ENCODE measurements at regions not wholly inside any gene's neighbourhood (a gene's known extent, or its start where the extent isn't known, plus 50 kb on each side); places are given as distances from the start of the nearest gene placed in this dataset.

GRCh38 chr17:79476074-79476652 lies 134.7 kb downstream of the RBFOX3 start:
- no peak for DNase-seq
- no peaks in the 10 kb centered on the region for H3K4me1 ChIP-seq (ENCODE audit: control insufficient read depth, insufficient read depth, low read length, poor library complexity, severe bottlenecking)
- no peaks in the 10 kb centered on the region for H3K36me3 ChIP-seq (ENCODE audit: control insufficient read depth, insufficient read depth, low read length)

DNA sequence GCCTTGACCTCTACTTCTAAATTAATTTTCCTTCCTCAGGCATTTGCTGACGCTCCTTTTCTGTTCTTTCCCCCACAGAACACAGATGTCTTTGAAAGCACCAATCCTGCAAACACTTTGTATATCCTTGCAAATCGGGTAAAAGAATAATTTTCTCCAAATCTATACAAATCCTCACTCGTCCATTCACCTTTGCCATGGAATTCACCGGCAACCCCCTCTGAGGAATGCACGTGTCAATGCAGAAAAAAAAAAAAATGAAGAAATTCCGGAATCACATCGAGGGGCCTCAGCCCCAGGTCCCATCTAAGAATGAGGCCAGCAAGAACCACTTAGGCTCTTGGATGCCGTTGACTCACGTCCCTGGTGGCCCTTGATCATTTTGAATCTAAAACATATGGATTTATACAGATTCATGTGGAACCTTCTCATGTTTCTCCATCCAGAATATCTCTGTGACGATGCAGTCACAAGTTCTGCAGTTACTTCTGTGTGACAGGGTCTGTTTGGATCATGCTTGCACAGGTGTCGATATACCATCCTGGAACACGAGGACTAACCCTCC lies 136.9 kb downstream of the RBFOX3 start:
- Histone ChIP-seq H3K4me1 (ENCODE audit: control insufficient read depth, insufficient read depth, low read length, poor library complexity, severe bottlenecking) (no peaks in the 10 kb centered on the region), H3K27me3 (replicated peaks; ENCODE audit: control insufficient read depth, insufficient read depth, low read length, poor library complexity, severe bottlenecking) (no peaks in the 10 kb centered on the region), H3K36me3 (ENCODE audit: control insufficient read depth, insufficient read depth, low read length) (no peaks in the 10 kb centered on the region), H3K27ac (ENCODE audit: insufficient read depth, low read length, poor library complexity, severe bottlenecking) (no peak overlapping the region), H3K4me3 (ENCODE audit: insufficient read depth, low read depth, low read length, poor library complexity, severe bottlenecking) (no peak overlapping the region), H3K9me3 (ENCODE audit: control insufficient read depth, low read length) (no peaks in the 10 kb centered on the region)
- DNase-seq = no peak

More at GRCh38 chr17:79476074-79476652, 134.7 kb downstream of the RBFOX3 start:
- no peak overlapping the region for H3K27ac ChIP-seq (ENCODE audit: insufficient read depth, low read length, poor library complexity, severe bottlenecking)
- no peaks in the 10 kb centered on the region for H3K9me3 ChIP-seq (ENCODE audit: control insufficient read depth, low read length)
- peaks cover 6% of the 10 kb centered on the region for H3K27me3 ChIP-seq (replicated peaks; ENCODE audit: control insufficient read depth, insufficient read depth, low read length, poor library complexity, severe bottlenecking)
- H3K4me3 ChIP-seq (ENCODE audit: insufficient read depth, low read depth, low read length, poor library complexity, severe bottlenecking) = no peak overlapping the region

GRCh38 chr17:79473111-79473875 lies 137.6 kb downstream of the RBFOX3 start:
- no peaks in the 10 kb centered on the region for H3K36me3 ChIP-seq (ENCODE audit: control insufficient read depth, insufficient read depth, low read length)
- no peaks in the 10 kb centered on the region for H3K4me1 ChIP-seq (ENCODE audit: control insufficient read depth, insufficient read depth, low read length, poor library complexity, severe bottlenecking)
- H3K27ac ChIP-seq (ENCODE audit: insufficient read depth, low read length, poor library complexity, severe bottlenecking) = no peak overlapping the region
- DNase-seq = no peak
- no peak overlapping the region for H3K4me3 ChIP-seq (ENCODE audit: insufficient read depth, low read depth, low read length, poor library complexity, severe bottlenecking)
- H3K9me3 ChIP-seq (ENCODE audit: control insufficient read depth, low read length) = no peaks in the 10 kb centered on the region
- H3K27me3 ChIP-seq (replicated peaks; ENCODE audit: control insufficient read depth, insufficient read depth, low read length, poor library complexity, severe bottlenecking) = no peaks in the 10 kb centered on the region

DNA sequence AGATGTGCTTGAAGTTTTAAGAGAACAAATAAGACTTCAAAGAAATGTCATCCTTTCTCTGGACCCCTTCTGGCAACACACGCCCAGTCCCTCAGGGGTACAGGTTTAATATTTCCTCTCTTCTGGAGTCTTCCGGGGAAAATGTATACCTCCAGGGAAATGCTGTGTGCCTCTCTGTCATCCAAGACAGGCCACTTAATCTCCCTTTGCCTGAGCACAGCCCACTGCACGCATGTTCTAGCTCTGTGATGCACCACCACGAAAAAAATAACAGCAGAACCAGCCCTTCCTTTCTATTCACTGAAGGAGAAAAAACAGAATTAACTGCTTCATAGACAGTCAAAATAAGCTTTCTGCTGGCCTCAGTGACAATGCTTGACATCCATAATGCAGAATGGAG lies 140.1 kb downstream of the RBFOX3 start:
- no peak for DNase-seq
- Histone ChIP-seq H3K4me3 (ENCODE audit: insufficient read depth, low read depth, low read length, poor library complexity, severe bottlenecking) (no peak overlapping the region), H3K9me3 (ENCODE audit: control insufficient read depth, low read length) (no peaks in the 10 kb centered on the region), H3K27me3 (replicated peaks; ENCODE audit: control insufficient read depth, insufficient read depth, low read length, poor library complexity, severe bottlenecking) (peaks cover 3% of the 10 kb centered on the region), H3K4me1 (ENCODE audit: control insufficient read depth, insufficient read depth, low read length, poor library complexity, severe bottlenecking) (no peaks in the 10 kb centered on the region), H3K36me3 (ENCODE audit: control insufficient read depth, insufficient read depth, low read length) (no peaks in the 10 kb centered on the region), H3K27ac (ENCODE audit: insufficient read depth, low read length, poor library complexity, severe bottlenecking) (no peak overlapping the region)

DNA sequence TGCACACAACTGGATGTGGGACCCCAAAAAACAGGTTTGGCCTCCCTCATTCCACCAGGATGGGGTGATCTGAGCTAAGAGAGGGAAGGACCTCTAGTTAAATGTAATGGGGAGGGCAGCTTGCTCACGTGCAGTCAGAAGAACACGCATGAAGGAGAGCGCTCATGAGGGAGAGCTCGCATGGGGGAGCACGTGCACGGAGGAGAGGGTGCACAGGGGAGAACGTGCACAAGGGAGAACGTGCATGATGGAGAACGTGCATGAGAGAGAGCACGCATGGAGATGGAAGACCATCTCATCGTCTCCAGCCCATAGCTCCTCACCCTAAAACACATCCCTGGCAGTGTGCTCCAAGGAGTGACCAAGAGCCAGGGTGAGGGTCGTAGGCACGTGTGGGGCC lies 141.2 kb downstream of the RBFOX3 start:
- peaks cover 3% of the 10 kb centered on the region for H3K27me3 ChIP-seq (replicated peaks; ENCODE audit: control insufficient read depth, insufficient read depth, low read length, poor library complexity, severe bottlenecking)
- no peak overlapping the region for H3K4me3 ChIP-seq (ENCODE audit: insufficient read depth, low read depth, low read length, poor library complexity, severe bottlenecking)
- no peak overlapping the region for H3K27ac ChIP-seq (ENCODE audit: insufficient read depth, low read length, poor library complexity, severe bottlenecking)
- no peaks in the 10 kb centered on the region for H3K9me3 ChIP-seq (ENCODE audit: control insufficient read depth, low read length)
- no peak for DNase-seq
- no peaks in the 10 kb centered on the region for H3K36me3 ChIP-seq (ENCODE audit: control insufficient read depth, insufficient read depth, low read length)
- no peaks in the 10 kb centered on the region for H3K4me1 ChIP-seq (ENCODE audit: control insufficient read depth, insufficient read depth, low read length, poor library complexity, severe bottlenecking)

GRCh38 chr17:79468183-79468944 lies 142.5 kb downstream of the RBFOX3 start:
- H3K9me3 ChIP-seq (ENCODE audit: control insufficient read depth, low read length) = no peaks in the 10 kb centered on the region
- H3K4me1 ChIP-seq (ENCODE audit: control insufficient read depth, insufficient read depth, low read length, poor library complexity, severe bottlenecking) = no peaks in the 10 kb centered on the region
- no peak overlapping the region for H3K4me3 ChIP-seq (ENCODE audit: insufficient read depth, low read depth, low read length, poor library complexity, severe bottlenecking)
- H3K27ac ChIP-seq (ENCODE audit: insufficient read depth, low read length, poor library complexity, severe bottlenecking) = no peak overlapping the region
- no peak for DNase-seq
- no peaks in the 10 kb centered on the region for H3K36me3 ChIP-seq (ENCODE audit: control insufficient read depth, insufficient read depth, low read length)
- peaks cover 3% of the 10 kb centered on the region for H3K27me3 ChIP-seq (replicated peaks; ENCODE audit: control insufficient read depth, insufficient read depth, low read length, poor library complexity, severe bottlenecking)

DNA sequence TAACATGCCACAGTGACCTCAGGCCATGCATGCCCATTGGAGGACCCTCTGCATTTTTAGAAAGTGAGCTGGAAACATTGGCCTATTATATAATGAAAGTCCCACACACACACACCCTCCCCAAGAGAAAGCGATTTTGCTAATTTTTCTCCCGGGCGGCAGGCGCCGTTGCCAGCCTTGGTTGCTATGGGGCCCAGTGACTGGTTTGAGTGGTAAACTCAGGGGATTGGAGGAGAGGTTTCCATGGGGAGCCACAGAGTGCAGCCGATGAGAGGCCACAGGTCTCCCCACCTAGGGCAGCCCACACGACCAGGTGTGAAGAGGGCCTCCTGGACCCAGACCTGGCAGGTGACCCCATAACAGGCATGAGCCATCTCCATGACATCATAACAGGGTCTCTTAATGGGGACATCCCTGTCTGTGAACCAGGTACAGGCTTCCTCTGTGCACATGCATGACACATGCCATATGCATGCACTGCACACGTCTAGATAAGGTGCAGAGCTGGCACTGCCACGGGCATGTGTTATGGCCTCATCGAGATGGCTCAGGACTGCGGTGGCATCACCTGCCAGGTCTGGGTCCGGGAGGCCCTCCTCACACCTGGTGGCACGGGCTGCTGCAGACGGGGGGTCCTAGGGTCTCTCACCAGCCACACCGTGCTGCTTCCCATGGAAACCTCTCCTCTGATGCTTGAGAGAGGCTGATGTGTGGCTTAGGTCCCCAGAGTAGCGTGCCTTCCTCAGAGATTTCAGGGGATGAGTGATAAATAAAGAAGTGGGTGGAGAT lies 144.1 kb downstream of the RBFOX3 start:
- DNase-seq = no peak
- Histone ChIP-seq H3K27ac (ENCODE audit: insufficient read depth, low read length, poor library complexity, severe bottlenecking) (no peak overlapping the region), H3K36me3 (ENCODE audit: control insufficient read depth, insufficient read depth, low read length) (no peaks in the 10 kb centered on the region), H3K9me3 (ENCODE audit: control insufficient read depth, low read length) (no peaks in the 10 kb centered on the region), H3K4me3 (ENCODE audit: insufficient read depth, low read depth, low read length, poor library complexity, severe bottlenecking) (no peak overlapping the region), H3K27me3 (replicated peaks; ENCODE audit: control insufficient read depth, insufficient read depth, low read length, poor library complexity, severe bottlenecking) (peaks cover 3% of the 10 kb centered on the region), H3K4me1 (ENCODE audit: control insufficient read depth, insufficient read depth, low read length, poor library complexity, severe bottlenecking) (no peaks in the 10 kb centered on the region)

GRCh38 chr17:79465681-79466025 lies 145.2 kb downstream of the RBFOX3 start:
- H3K36me3 ChIP-seq (ENCODE audit: control insufficient read depth, insufficient read depth, low read length) = no peaks in the 10 kb centered on the region
- H3K4me3 ChIP-seq (ENCODE audit: insufficient read depth, low read depth, low read length, poor library complexity, severe bottlenecking) = no peak overlapping the region
- peaks cover 3% of the 10 kb centered on the region for H3K27me3 ChIP-seq (replicated peaks; ENCODE audit: control insufficient read depth, insufficient read depth, low read length, poor library complexity, severe bottlenecking)
- H3K27ac ChIP-seq (ENCODE audit: insufficient read depth, low read length, poor library complexity, severe bottlenecking) = no peak overlapping the region
- DNase-seq = no peak
- H3K9me3 ChIP-seq (ENCODE audit: control insufficient read depth, low read length) = no peaks in the 10 kb centered on the region
- H3K4me1 ChIP-seq (ENCODE audit: control insufficient read depth, insufficient read depth, low read length, poor library complexity, severe bottlenecking) = no peaks in the 10 kb centered on the region

- no peak overlapping the region for H3K4me3 ChIP-seq (ENCODE audit: insufficient read depth, low read depth, low read length, poor library complexity, severe bottlenecking)
- H3K36me3 ChIP-seq (ENCODE audit: control insufficient read depth, insufficient read depth, low read length) = no peaks in the 10 kb centered on the region
- no peaks in the 10 kb centered on the region for H3K4me1 ChIP-seq (ENCODE audit: control insufficient read depth, insufficient read depth, low read length, poor library complexity, severe bottlenecking)
- DNase-seq = no peak
- no peaks in the 10 kb centered on the region for H3K9me3 ChIP-seq (ENCODE audit: control insufficient read depth, low read length)
- peaks cover 3% of the 10 kb centered on the region for H3K27me3 ChIP-seq (replicated peaks; ENCODE audit: control insufficient read depth, insufficient read depth, low read length, poor library complexity, severe bottlenecking)
- H3K27ac ChIP-seq (ENCODE audit: insufficient read depth, low read length, poor library complexity, severe bottlenecking) = no peak overlapping the region
These were observed 145.7 kb downstream of the RBFOX3 start for GRCh38 chr17:79465011-79465680.
